AG09309 (cell line): ENCODE measurements at regions not wholly inside any gene's neighbourhood (a gene's known extent, or its start where the extent isn't known, plus 50 kb on each side); places are given as distances from the start of the nearest gene placed in this dataset.

Source experiments
- DNase-seq: peaks from one replicate; pipeline ENCODE4 v3.0.0-alpha.2; 2010; ENCODE audit warnings: low read depth
- H3K4me3 ChIP-seq: 2 replicates; pipeline ENCODE4 v1.5.1; 2011; ENCODE audit warnings: mild to moderate bottlenecking, low read depth, low read length, moderate library complexity; ENCODE audit not compliant: control insufficient read depth
- TF ChIP-seq, protein P1 (sequence below): IDR thresholded peaks from 2 replicates; pipeline ENCODE4 v1.5.1; 2011; ENCODE audit warnings: mild to moderate bottlenecking, low read depth, low read length, inconsistent platforms; ENCODE audit not compliant: insufficient read depth, control insufficient read depth; ENCODE audit errors: missing control alignments

GRCh38 chr17:77636835-77637817 is 321.4 kb upstream of the TNRC6C start:
- TF ChIP-seq, protein P1, sequence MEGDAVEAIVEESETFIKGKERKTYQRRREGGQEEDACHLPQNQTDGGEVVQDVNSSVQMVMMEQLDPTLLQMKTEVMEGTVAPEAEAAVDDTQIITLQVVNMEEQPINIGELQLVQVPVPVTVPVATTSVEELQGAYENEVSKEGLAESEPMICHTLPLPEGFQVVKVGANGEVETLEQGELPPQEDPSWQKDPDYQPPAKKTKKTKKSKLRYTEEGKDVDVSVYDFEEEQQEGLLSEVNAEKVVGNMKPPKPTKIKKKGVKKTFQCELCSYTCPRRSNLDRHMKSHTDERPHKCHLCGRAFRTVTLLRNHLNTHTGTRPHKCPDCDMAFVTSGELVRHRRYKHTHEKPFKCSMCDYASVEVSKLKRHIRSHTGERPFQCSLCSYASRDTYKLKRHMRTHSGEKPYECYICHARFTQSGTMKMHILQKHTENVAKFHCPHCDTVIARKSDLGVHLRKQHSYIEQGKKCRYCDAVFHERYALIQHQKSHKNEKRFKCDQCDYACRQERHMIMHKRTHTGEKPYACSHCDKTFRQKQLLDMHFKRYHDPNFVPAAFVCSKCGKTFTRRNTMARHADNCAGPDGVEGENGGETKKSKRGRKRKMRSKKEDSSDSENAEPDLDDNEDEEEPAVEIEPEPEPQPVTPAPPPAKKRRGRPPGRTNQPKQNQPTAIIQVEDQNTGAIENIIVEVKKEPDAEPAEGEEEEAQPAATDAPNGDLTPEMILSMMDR, result no peak
- no peak for DNase-seq
- no peak overlapping the region for H3K4me3 ChIP-seq

GRCh38 chr17:77637818-77638575 is 320.5 kb upstream of the TNRC6C start:
- DNase-seq, result no peak
- no peak overlapping the region for H3K4me3 ChIP-seq
- TF ChIP-seq, protein P1, result no peak

- no peak for DNase-seq
- no peak overlapping the region for H3K4me3 ChIP-seq
- TF ChIP-seq, protein P1, result no peak
Observed at GRCh38 chr17:77640252-77640651, 318.3 kb upstream of the TNRC6C start.

DNA sequence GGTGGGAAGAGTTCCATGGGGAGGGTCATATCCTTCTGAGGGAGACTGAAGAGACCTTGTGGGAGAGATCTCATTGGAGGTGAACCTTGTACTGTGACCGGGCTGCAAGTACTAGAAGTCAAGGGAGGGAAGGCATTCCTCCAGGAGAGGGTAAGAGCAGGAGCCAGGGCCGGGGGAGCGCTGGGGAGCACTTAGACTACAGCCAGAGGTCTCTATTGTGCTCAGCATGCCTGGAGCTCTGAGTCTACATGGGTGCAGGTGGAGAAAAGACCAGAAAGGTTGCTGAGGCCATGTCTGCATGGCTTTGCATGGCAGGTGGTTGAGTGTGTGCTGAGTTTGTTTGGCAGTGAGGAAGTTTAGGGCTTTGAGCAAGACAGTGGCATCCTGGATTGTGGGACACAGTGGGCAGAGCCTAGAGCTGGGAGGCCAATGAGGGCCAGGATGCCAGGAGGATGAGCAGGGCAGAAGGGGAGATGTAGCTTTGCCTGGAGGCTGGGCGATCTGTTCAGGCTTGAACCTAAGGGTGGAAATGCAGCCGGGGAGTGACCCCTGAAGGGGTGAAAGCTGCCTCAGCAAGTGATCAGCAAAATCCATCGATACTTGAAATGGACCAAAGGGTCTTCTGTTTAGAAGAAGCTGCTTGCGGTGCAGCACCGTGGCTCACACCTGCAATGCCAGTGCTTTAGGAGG is 317.4 kb upstream of the TNRC6C start:
- no peak overlapping the region for H3K4me3 ChIP-seq
- TF ChIP-seq, protein P1, result no peak
- no peak for DNase-seq

DNA sequence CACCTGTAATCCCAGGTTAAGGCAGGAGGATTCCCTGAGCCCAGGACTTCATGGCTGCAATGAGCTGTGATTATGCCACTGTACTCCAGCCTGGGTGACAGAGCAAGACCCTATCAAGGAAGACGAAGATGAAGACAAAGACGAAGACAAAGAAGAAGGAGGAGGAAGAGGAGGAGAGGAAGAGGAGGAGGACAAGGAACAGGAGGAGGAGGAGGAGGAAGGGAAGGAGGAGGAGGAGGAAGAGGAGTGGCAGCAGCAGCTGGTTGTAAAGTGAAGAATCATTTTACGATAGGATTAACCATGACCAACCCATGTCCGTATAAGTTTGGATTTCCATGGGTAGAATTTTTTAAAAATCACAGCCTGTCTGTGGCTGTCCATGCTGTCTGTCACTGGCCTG is 316.8 kb upstream of the TNRC6C start:
- H3K4me3 ChIP-seq, result no peak overlapping the region
- TF ChIP-seq, protein P1, result no peak
- DNase-seq, result no peak

DNA sequence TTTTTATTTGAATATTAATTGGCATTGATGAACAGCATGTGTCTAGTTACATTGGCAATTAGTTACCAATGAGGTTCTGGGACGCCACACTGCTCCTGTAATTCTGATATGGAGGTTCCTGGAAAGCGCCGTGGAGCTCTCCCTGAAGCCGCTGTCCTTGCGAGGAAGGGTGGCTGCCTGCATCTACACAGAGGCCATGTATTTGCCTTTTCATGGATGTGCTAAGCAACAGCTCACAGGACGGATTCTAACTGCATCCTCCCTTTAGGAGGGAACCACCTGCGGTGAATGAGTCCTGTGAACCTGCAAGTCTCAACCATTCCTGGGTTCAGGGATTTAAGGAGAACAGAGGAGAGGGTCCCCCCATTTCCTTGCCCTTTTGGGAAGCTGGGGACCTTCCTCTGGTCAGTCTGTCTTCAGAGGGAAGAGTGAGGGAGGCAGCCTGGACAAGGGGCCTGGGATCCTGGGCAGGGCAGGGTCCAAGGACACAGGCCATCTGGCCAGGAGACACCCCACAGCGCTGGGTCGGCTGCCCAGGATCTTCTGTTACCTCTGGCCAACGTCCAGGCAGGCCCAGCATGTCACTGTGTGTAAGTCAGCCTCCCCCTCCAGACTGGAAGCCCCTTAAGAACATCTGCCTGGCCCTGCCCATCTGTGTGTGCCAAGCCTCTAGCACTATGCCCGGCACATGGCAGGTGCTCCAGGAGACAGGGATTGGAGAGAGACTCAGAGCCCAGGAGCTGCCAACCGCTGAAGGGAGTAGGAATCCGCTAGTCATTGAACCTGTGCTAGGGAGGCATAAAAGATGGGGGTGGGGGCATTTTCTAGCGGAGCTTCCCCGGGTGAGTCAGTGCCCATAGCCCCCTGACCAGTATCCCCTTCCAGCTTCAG is 314.1 kb upstream of the TNRC6C start:
- no peak for DNase-seq
- H3K4me3 ChIP-seq, result no peak overlapping the region
- TF ChIP-seq, protein P1, result no peak
